Smooth muscle cell (in vitro differentiated cells): ENCODE measurements at regions not wholly inside any gene's neighbourhood (a gene's known extent, or its start where the extent isn't known, plus 50 kb on each side); places are given as distances from the start of the nearest gene placed in this dataset.

Experiments
- DNase-seq: peaks from one replicate; lab custom pipeline; 2025; ENCODE audit not compliant: unreplicated experiment; lab: John Stamatoyannopoulos, UW
- H2AFZ ChIP-seq: fragments of 200-600 bp; sonication (generic); 2 replicates; pipeline ENCODE4 v1.6.0; 2016; ENCODE audit warnings: antibody characterized with exemption, low read depth, mild to moderate bottlenecking
- H3F3A ChIP-seq: fragments of 200-600 bp; sonication (generic); 2 replicates; pipeline ENCODE4 v1.6.0; 2017; ENCODE audit warnings: antibody characterized with exemption, low read depth
- H3K27ac ChIP-seq: fragments of 200-600 bp; sonication (generic); 2 replicates; pipeline ENCODE4 v1.5.1; 2016; ENCODE audit warnings: low read depth, mild to moderate bottlenecking
- H3K27me3 ChIP-seq: fragments of 200-600 bp; sonication (generic); 2 replicates; pipeline ENCODE4 v1.6.1; 2016; ENCODE audit warnings: low read depth, mild to moderate bottlenecking
- H3K36me3 ChIP-seq: fragments of 200-600 bp; sonication (generic); 2 replicates; pipeline ENCODE4 v1.5.1; 2016; ENCODE audit warnings: low read depth
- H3K4me1 ChIP-seq: fragments of 200-600 bp; sonication (generic); 2 replicates; pipeline ENCODE4 v1.5.1; 2016; ENCODE audit warnings: low read depth
- H3K4me2 ChIP-seq: fragments of 200-600 bp; sonication (generic); 2 replicates; pipeline ENCODE4 v1.6.0; 2016; ENCODE audit warnings: mild to moderate bottlenecking
- H3K4me3 ChIP-seq: fragments of 200-600 bp; sonication (generic); 2 replicates; pipeline ENCODE4 v1.5.1; 2016; ENCODE audit warnings: mild to moderate bottlenecking
- H3K79me2 ChIP-seq: fragments of 200-600 bp; sonication (generic); 2 replicates; pipeline ENCODE4 v1.6.0; 2016; ENCODE audit warnings: low read depth, mild to moderate bottlenecking
- H3K9ac ChIP-seq: fragments of 200-600 bp; sonication (generic); 2 replicates; pipeline ENCODE4 v1.6.0; 2016; ENCODE audit warnings: low read depth
- H3K9me3 ChIP-seq: fragments of 200-600 bp; sonication (generic); replicated peaks from 2 replicates; pipeline ENCODE4 v1.5.1; 2016; ENCODE audit warnings: low read depth
- H4K20me1 ChIP-seq: fragments of 200-600 bp; sonication (generic); 2 replicates; pipeline ENCODE4 v1.6.0; 2016; ENCODE audit warnings: low read depth
- CTCF ChIP-seq: fragments of 200-600 bp; sonication (generic); IDR thresholded peaks from 2 replicates; pipeline ENCODE4 v1.5.1; 2017; ENCODE audit warnings: borderline replicate concordance, mild to moderate bottlenecking, antibody characterized with exemption; ENCODE audit not compliant: insufficient read depth, poor library complexity, severe bottlenecking
- WGBS: methylation state at CpG from one replicate; pipeline ENCODE4 v1.1.7; 2016; ENCODE audit warnings: low lambda C conversion rate; 5-methylcytosine and 5-hydroxymethylcytosine counted together

- no peaks in the 10 kb centered on the region for H3K79me2 ChIP-seq
- DNase-seq, result no peak
- no peaks in the 10 kb centered on the region for H3K9me3 ChIP-seq
- no peak overlapping the region for H3K4me2 ChIP-seq
- 97% methylated on average over 3 of the region's 3 CpGs for WGBS
- H3F3A ChIP-seq, result no peaks in the 10 kb centered on the region
- no peak for TF ChIP-seq CTCF
- H2AFZ ChIP-seq, result no peak overlapping the region
- H3K27ac ChIP-seq, result no peak overlapping the region
- no peaks in the 10 kb centered on the region for H3K4me1 ChIP-seq
- H4K20me1 ChIP-seq, result no peaks in the 10 kb centered on the region
- H3K9ac ChIP-seq, result no peak overlapping the region
- no peak overlapping the region for H3K4me3 ChIP-seq
- no peaks in the 10 kb centered on the region for H3K36me3 ChIP-seq
- H3K27me3 ChIP-seq, result no peaks in the 10 kb centered on the region
These were observed 1507.1 kb downstream of the C4orf33 start for GRCh38 chr4:130603043-130603442.

GRCh38 chr4:130608121-130608520, 1512.2 kb downstream of the C4orf33 start:
- Histone ChIP-seq H3K79me2 (no peaks in the 10 kb centered on the region), H4K20me1 (no peaks in the 10 kb centered on the region), H3K9ac (no peak overlapping the region), H2AFZ (no peak overlapping the region), H3F3A (no peaks in the 10 kb centered on the region), H3K27me3 (no peaks in the 10 kb centered on the region), H3K36me3 (no peaks in the 10 kb centered on the region), H3K4me3 (no peak overlapping the region), H3K4me1 (no peaks in the 10 kb centered on the region), H3K4me2 (no peak overlapping the region), H3K9me3 (no peaks in the 10 kb centered on the region), H3K27ac (no peak overlapping the region)
- TF ChIP-seq CTCF, result no peak
- DNase-seq, result no peak
- 94% methylated on average over 3 of the region's 3 CpGs for WGBS

DNA sequence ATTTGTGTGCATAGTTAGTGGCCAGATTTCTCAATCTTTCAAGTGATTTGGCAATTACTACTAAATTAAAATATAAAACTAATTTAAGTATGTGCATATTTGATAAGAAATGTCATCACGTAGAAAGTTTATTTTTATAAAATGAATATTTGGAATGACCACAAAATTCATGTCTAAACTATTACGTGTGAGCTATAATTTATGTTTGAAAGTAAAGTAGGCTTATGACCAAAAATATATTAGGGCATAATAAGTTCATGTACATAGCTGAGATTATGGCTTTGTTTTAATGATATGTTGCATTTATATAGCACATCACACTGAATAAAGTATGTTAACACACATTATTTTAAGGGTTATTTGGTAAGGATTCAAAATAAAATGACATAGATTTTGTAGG, 1532.6 kb downstream of the C4orf33 start:
- no peak overlapping the region for H3K4me3 ChIP-seq
- H3K36me3 ChIP-seq, result no peaks in the 10 kb centered on the region
- no peak overlapping the region for H2AFZ ChIP-seq
- no peaks in the 10 kb centered on the region for H3K79me2 ChIP-seq
- 87% methylated on average over 2 of the region's 2 CpGs for WGBS
- H3K4me1 ChIP-seq, result no peaks in the 10 kb centered on the region
- H3K9ac ChIP-seq, result no peak overlapping the region
- H3F3A ChIP-seq, result no peaks in the 10 kb centered on the region
- DNase-seq, result no peak
- H4K20me1 ChIP-seq, result no peaks in the 10 kb centered on the region
- H3K4me2 ChIP-seq, result no peak overlapping the region
- H3K9me3 ChIP-seq, result no peaks in the 10 kb centered on the region
- no peaks in the 10 kb centered on the region for H3K27me3 ChIP-seq
- H3K27ac ChIP-seq, result no peak overlapping the region
- no peak for TF ChIP-seq CTCF

- Histone ChIP-seq H3K79me2 (no peaks in the 10 kb centered on the region), H3K4me1 (no peaks in the 10 kb centered on the region), H3K27ac (no peak overlapping the region), H4K20me1 (no peaks in the 10 kb centered on the region), H3K36me3 (no peaks in the 10 kb centered on the region), H3F3A (no peaks in the 10 kb centered on the region), H3K27me3 (no peaks in the 10 kb centered on the region), H3K4me2 (no peak overlapping the region), H3K4me3 (no peak overlapping the region), H3K9ac (no peak overlapping the region), H3K9me3 (no peaks in the 10 kb centered on the region), H2AFZ (no peak overlapping the region)
- WGBS, result 82% methylated on average over 13 of the region's 13 CpGs
- TF ChIP-seq CTCF, result no peak
- DNase-seq, result no peak
These were observed 1537.0 kb downstream of the C4orf33 start for GRCh38 chr4:130632731-130633604.
